OCI-LY7 (cell line): ENCODE measurements at regions not wholly inside any gene's neighbourhood (a gene's known extent, or its start where the extent isn't known, plus 50 kb on each side); places are given as distances from the start of the nearest gene placed in this dataset.

Source experiments
- CTCF ChIP-seq: fragments of 200-600 bp; sonication (generic); conservative IDR thresholded peaks from 2 replicates; pipeline ENCODE4 v1.5.1; 2014; ENCODE audit warnings: mild to moderate bottlenecking, antibody characterized with exemption, low read length, moderate library complexity, mixed read lengths
- EZH2phosphoT487 ChIP-seq: fragments of 200-600 bp; sonication (generic); IDR thresholded peaks from 2 replicates; pipeline ENCODE4 v1.6.1; 2018; ENCODE audit warnings: low read depth, borderline replicate concordance, mild to moderate bottlenecking, mixed run types, antibody characterized with exemption, low read length, moderate library complexity, mixed read lengths

GRCh38 chr2:81097361-81097760, 792.8 kb upstream of the LRRTM1 start:
- TF ChIP-seq CTCF (no peak), EZH2phosphoT487 (no peak)
